ENCODE measurements at regions not wholly inside any gene's neighbourhood (a gene's known extent, or its start where the extent isn't known, plus 50 kb on each side); places are given as distances from the start of the nearest gene placed in this dataset.

GRCh38 chr6:71387179-71387578 is 98.6 kb downstream of the OGFRL1 start:
- no peak for ATAC-seq
- H3K36me3 ChIP-seq (ENCODE audit: control insufficient read depth in 1 of 2, insufficient read depth in 2 of 2, low read length in 2 of 2) = no peaks in the 10 kb centered on the region
- DNase-seq (ENCODE audit: low read depth, low spot score) = no peak
- POLR2A ChIA-PET = no interaction called here
- no peak overlapping the region for H3K27ac ChIP-seq (ENCODE audit: low read depth, low read length)
- no peaks in the 10 kb centered on the region for H3K9me2 ChIP-seq (ENCODE audit: insufficient read depth)
- no peak overlapping the region for H3K9ac ChIP-seq (ENCODE audit: low read length)
- no peaks in the 10 kb centered on the region for H3K27me3 ChIP-seq (ENCODE audit: insufficient read depth, low read length)
- CTCF ChIA-PET = no interaction called here
- RAD21 ChIA-PET (ENCODE audit: low non-redundant PET in 1 of 2, low total read pairs in 2 of 2, uncharacterized antibody in 2 of 2, unreplicated experiment in 2 of 2) = no interaction called here
- H3K4me3 ChIP-seq (replicated peaks in 1 of 2; ENCODE audit: low read depth in 1 of 2, low read length in 2 of 2) = no peak overlapping the region
- intact Hi-C loops (cut with micrococcal nuclease) = no loop called here
- H3K4me1 ChIP-seq (ENCODE audit: control insufficient read depth in 1 of 2, insufficient read depth in 2 of 2, low read length in 2 of 2) = no peaks in the 10 kb centered on the region; a peak in 1 of 4 replicates
- no peaks in the 10 kb centered on the region for H4K20me1 ChIP-seq (ENCODE audit: insufficient read depth)
- TF ChIP-seq REST (IDR thresholded peaks at IDR 0.05; ENCODE audit: low read depth) (no peak), EZH2 (IDR thresholded peaks at IDR 0.05) (no peak), POLR2AphosphoS5 (IDR thresholded peaks at IDR 0.05; ENCODE audit: low read depth, low read length) (no peak), SRF (IDR thresholded peaks at IDR 0.05; ENCODE audit: low read depth) (no peak)
- BruUV-seq (replicated peaks) = no TSS peak
- no peak overlapping the region for H2AFZ ChIP-seq (ENCODE audit: low read depth, low read length, poor library complexity, severe bottlenecking)
- no peaks in the 10 kb centered on the region for H3K79me2 ChIP-seq (ENCODE audit: insufficient read depth, low read length)
- no peak overlapping the region for H3K4me2 ChIP-seq (ENCODE audit: low read length)
- no peaks in the 10 kb centered on the region for H3K9me3 ChIP-seq (ENCODE audit: control insufficient read depth in 1 of 2, insufficient read depth in 1 of 2, low read depth in 1 of 2, low read length in 2 of 2)

- Histone ChIP-seq H3K79me2 (ENCODE audit: insufficient read depth, low read length) (no peaks in the 10 kb centered on the region), H4K20me1 (ENCODE audit: insufficient read depth) (no peaks in the 10 kb centered on the region), H3K27me3 (ENCODE audit: insufficient read depth, low read length) (no peaks in the 10 kb centered on the region), H3K9me3 (ENCODE audit: control insufficient read depth in 1 of 2, insufficient read depth in 1 of 2, low read depth in 1 of 2, low read length in 2 of 2) (no peaks in the 10 kb centered on the region), H3K9me2 (ENCODE audit: insufficient read depth) (no peaks in the 10 kb centered on the region), H3K36me3 (ENCODE audit: control insufficient read depth in 1 of 2, insufficient read depth in 2 of 2, low read length in 2 of 2) (no peaks in the 10 kb centered on the region), H3K4me2 (ENCODE audit: low read length) (no peak overlapping the region), H3K4me3 (replicated peaks in 1 of 2; ENCODE audit: low read depth in 1 of 2, low read length in 2 of 2) (no peak overlapping the region), H3K27ac (ENCODE audit: low read depth, low read length) (no peak overlapping the region), H3K4me1 (ENCODE audit: control insufficient read depth in 1 of 2, insufficient read depth in 2 of 2, low read length in 2 of 2) (no peaks in the 10 kb centered on the region; a peak in 1 of 4 replicates), H2AFZ (ENCODE audit: low read depth, low read length, poor library complexity, severe bottlenecking) (no peak overlapping the region), H3K9ac (ENCODE audit: low read length) (no peak overlapping the region)
- intact Hi-C loops (cut with micrococcal nuclease) = no loop called here
- ChIA-PET POLR2A (no interaction called here), CTCF (no interaction called here), RAD21 (ENCODE audit: low non-redundant PET in 1 of 2, low total read pairs in 2 of 2, uncharacterized antibody in 2 of 2, unreplicated experiment in 2 of 2) (no interaction called here)
- ATAC-seq (no peak), DNase-seq (ENCODE audit: low read depth, low spot score) (no peak)
- BruUV-seq (replicated peaks) = no TSS peak
- TF ChIP-seq YY1 (IDR thresholded peaks at IDR 0.05; ENCODE audit: extremely low read depth, insufficient replicate concordance, low read depth, low read length) = no peak
- TF ChIP-seq SIN3A (IDR thresholded peaks at IDR 0.05; ENCODE audit: low read depth) = no peak
- no peak for TF ChIP-seq MAX (IDR thresholded peaks at IDR 0.05)
- TF ChIP-seq REST (IDR thresholded peaks at IDR 0.05; ENCODE audit: low read depth) = no peak
- no peak for TF ChIP-seq CBX3 (IDR thresholded peaks at IDR 0.05; ENCODE audit: low read depth)
- no peak for TF ChIP-seq EZH2 (IDR thresholded peaks at IDR 0.05)
- TF ChIP-seq SRF (IDR thresholded peaks at IDR 0.05; ENCODE audit: low read depth) = no peak
- TF ChIP-seq CTCF (IDR thresholded peaks at IDR 0.05 in 2 of 3, conservative IDR thresholded peaks at IDR 0.05 in 1 of 3; ENCODE audit: borderline replicate concordance in 1 of 3, insufficient read depth in 1 of 3, low read depth in 2 of 3, low read length in 2 of 3) = no peak
Measured at GRCh38 chr6:71388068-71388744, 99.6 kb downstream of the OGFRL1 start.

All from HCT116 (cell line).